SK-N-SH treated with all-trans-retinoic acid at 6 μM for 48 hours (cell line): ENCODE measurements at regions not wholly inside any gene's neighbourhood (a gene's known extent, or its start where the extent isn't known, plus 50 kb on each side); places are given as distances from the start of the nearest gene placed in this dataset.

Experiments
- ARNTL ChIP-seq: fragments of 450-650 bp; formaldehyde crosslinking; IDR thresholded peaks from 2 replicates; pipeline ENCODE4 v1.5.0; 2020; ENCODE audit warnings: low read depth, mild to moderate bottlenecking, moderate library complexity, borderline replicate concordance
- CREB5 ChIP-seq: fragments of 250-450 bp; sonication (Bioruptor Pico); IDR thresholded peaks from 2 replicates; pipeline ENCODE4 v1.5.1; 2020; ENCODE audit warnings: low read depth, mild to moderate bottlenecking, moderate library complexity
- CSRNP3 ChIP-seq: fragments of 250-450 bp; sonication (Bioruptor Pico); IDR thresholded peaks from 2 replicates; pipeline ENCODE4 v1.5.1; 2021; ENCODE audit warnings: mild to moderate bottlenecking, moderate library complexity
- ISL1 ChIP-seq: fragments of 250-450 bp; sonication (Bioruptor Pico); IDR thresholded peaks from 2 replicates; pipeline ENCODE4 v2.1.2; 2022; ENCODE audit warnings: mild to moderate bottlenecking, moderate library complexity
- PATZ1 ChIP-seq: fragments of 250-450 bp; sonication (Bioruptor Pico); IDR thresholded peaks from 2 replicates; pipeline ENCODE4 v1.8.0; 2020; ENCODE audit warnings: mild to moderate bottlenecking, moderate library complexity, borderline replicate concordance
- POU6F1 ChIP-seq: fragments of 250-450 bp; sonication (Bioruptor Pico); IDR thresholded peaks from 2 replicates; pipeline ENCODE4 v1.8.0; 2021; ENCODE audit warnings: low read depth, mild to moderate bottlenecking, moderate library complexity, borderline replicate concordance
- PPARA ChIP-seq: fragments of 250-450 bp; sonication (Bioruptor Pico); IDR thresholded peaks from 2 replicates; pipeline ENCODE4 v1.5.0; 2020; ENCODE audit warnings: mild to moderate bottlenecking, borderline replicate concordance
- RARB ChIP-seq: fragments of 250-450 bp; sonication (Bioruptor Pico); IDR thresholded peaks from 2 replicates; pipeline ENCODE4 v1.8.0; 2021; ENCODE audit warnings: mild to moderate bottlenecking, moderate library complexity
- ZC3H10 ChIP-seq: fragments of 250-450 bp; sonication (Bioruptor Pico); IDR thresholded peaks from 2 replicates; pipeline ENCODE4 v1.5.1; 2021; ENCODE audit warnings: mild to moderate bottlenecking, moderate library complexity
- ZFP30 ChIP-seq: fragments of 450-650 bp; formaldehyde crosslinking; IDR thresholded peaks from 2 replicates; pipeline ENCODE4 v1.5.0; 2022; ENCODE audit warnings: mild to moderate bottlenecking, moderate library complexity

GRCh38 chr16:49019081-49019633 lies 262.5 kb downstream of the CBLN1 start:
- TF ChIP-seq CREB5 (CRISPR knock-in tag) (no peak), PPARA (CRISPR knock-in tag) (no peak), ZFP30 (no peak), PATZ1 (CRISPR knock-in tag) (no peak), POU6F1 (CRISPR knock-in tag) (no peak), RARB (no peak), ISL1 (CRISPR knock-in tag) (no peak), CSRNP3 (CRISPR knock-in tag) (no peak), ZC3H10 (CRISPR knock-in tag) (no peak), ARNTL (no peak)
